Lower leg skin (tissue), 3 donors: ENCODE measurements at regions not wholly inside any gene's neighbourhood (a gene's known extent, or its start where the extent isn't known, plus 50 kb on each side); places are given as distances from the start of the nearest gene placed in this dataset.

Experiments
- POLR2A ChIP-seq, 2 donors: fragments of 450-650 bp; IDR thresholded peaks; one replicate each; pipeline ENCODE4 v1.6.1; 2016 to 2017; ENCODE audit warnings: antibody characterized with exemption in 2 of 2, mild to moderate bottlenecking in 1 of 2, moderate library complexity in 1 of 2
- TF ChIP-seq, protein P1 (sequence below), 3 donors: fragments of 450-650 bp; IDR thresholded peaks; one replicate each; pipeline ENCODE4 v1.5.1; 2016; ENCODE audit warnings: antibody characterized with exemption in 3 of 3, mild to moderate bottlenecking in 3 of 3, moderate library complexity in 2 of 3

GRCh38 chr1:30386156-30386926 lies 337.0 kb downstream of the MATN1 start:
- TF ChIP-seq, protein P1, sequence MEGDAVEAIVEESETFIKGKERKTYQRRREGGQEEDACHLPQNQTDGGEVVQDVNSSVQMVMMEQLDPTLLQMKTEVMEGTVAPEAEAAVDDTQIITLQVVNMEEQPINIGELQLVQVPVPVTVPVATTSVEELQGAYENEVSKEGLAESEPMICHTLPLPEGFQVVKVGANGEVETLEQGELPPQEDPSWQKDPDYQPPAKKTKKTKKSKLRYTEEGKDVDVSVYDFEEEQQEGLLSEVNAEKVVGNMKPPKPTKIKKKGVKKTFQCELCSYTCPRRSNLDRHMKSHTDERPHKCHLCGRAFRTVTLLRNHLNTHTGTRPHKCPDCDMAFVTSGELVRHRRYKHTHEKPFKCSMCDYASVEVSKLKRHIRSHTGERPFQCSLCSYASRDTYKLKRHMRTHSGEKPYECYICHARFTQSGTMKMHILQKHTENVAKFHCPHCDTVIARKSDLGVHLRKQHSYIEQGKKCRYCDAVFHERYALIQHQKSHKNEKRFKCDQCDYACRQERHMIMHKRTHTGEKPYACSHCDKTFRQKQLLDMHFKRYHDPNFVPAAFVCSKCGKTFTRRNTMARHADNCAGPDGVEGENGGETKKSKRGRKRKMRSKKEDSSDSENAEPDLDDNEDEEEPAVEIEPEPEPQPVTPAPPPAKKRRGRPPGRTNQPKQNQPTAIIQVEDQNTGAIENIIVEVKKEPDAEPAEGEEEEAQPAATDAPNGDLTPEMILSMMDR (IDR thresholded peaks at IDR 0.05), result no peak
- no peak for TF ChIP-seq POLR2A (IDR thresholded peaks at IDR 0.05)
